ENCODE measurements at regions not wholly inside any gene's neighbourhood (a gene's known extent, or its start where the extent isn't known, plus 50 kb on each side); places are given as distances from the start of the nearest gene placed in this dataset.

DNA sequence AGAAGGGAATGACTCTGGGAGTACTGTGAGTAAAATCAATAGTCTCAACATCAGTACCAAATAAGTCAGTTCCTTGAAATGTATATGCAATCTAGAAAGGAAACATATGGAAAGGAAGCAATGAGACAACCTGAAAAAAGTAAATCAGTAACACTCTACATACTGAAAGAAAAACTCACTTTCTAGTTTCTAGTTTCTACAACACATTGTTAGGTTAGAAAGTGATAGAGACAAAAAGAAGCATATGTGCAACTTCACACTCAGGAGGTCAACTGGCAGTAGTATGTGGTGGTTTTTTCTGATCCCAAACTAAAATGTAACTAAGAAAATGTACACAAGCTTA, 156.5 kb upstream of the SOX6 start:
- H3K4me1 ChIP-seq (ENCODE audit: insufficient read depth, low read length), result peaks cover 6% of the 10 kb centered on the region
- no peaks in the 10 kb centered on the region for H3K36me3 Mint-ChIP-seq (ENCODE audit: low read depth, unreplicated experiment)
- no peak overlapping the region for H3K9ac ChIP-seq (ENCODE audit: low read length)
- H2AFZ ChIP-seq (ENCODE audit: low read depth, low read length), result no peak overlapping the region
- DNase-seq (ENCODE audit: low read depth) (no peak), FAIRE-seq (no peak)
- no peaks in the 10 kb centered on the region for H3K27me3 ChIP-seq (ENCODE audit: insufficient read depth, low read length)
- peaks cover 2% of the 10 kb centered on the region for H3K9me3 Mint-ChIP-seq (ENCODE audit: unreplicated experiment)
- no peak overlapping the region for H3K4me3 Mint-ChIP-seq (ENCODE audit: unreplicated experiment)
- no peak overlapping the region for H3K27ac ChIP-seq (ENCODE audit: low read depth, low read length)
- no peaks in the 10 kb centered on the region for H4K20me1 ChIP-seq (ENCODE audit: insufficient read depth, low read length)
- TF ChIP-seq, protein P1, sequence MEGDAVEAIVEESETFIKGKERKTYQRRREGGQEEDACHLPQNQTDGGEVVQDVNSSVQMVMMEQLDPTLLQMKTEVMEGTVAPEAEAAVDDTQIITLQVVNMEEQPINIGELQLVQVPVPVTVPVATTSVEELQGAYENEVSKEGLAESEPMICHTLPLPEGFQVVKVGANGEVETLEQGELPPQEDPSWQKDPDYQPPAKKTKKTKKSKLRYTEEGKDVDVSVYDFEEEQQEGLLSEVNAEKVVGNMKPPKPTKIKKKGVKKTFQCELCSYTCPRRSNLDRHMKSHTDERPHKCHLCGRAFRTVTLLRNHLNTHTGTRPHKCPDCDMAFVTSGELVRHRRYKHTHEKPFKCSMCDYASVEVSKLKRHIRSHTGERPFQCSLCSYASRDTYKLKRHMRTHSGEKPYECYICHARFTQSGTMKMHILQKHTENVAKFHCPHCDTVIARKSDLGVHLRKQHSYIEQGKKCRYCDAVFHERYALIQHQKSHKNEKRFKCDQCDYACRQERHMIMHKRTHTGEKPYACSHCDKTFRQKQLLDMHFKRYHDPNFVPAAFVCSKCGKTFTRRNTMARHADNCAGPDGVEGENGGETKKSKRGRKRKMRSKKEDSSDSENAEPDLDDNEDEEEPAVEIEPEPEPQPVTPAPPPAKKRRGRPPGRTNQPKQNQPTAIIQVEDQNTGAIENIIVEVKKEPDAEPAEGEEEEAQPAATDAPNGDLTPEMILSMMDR (IDR thresholded peaks at IDR 0.05; ENCODE audit: insufficient read depth, low read depth, low read length), result no peak
- TF ChIP-seq EZH2 (IDR thresholded peaks at IDR 0.05; ENCODE audit: insufficient read depth, low read length), result no peak
- H3K79me2 ChIP-seq (ENCODE audit: insufficient read depth, low read length), result no peaks in the 10 kb centered on the region
- peaks cover 36% of the 10 kb centered on the region for H3K4me1 Mint-ChIP-seq (ENCODE audit: low read depth, unreplicated experiment)
- H3K4me3 ChIP-seq (ENCODE audit: insufficient read depth, low read depth, low read length), result no peak overlapping the region
- no peaks in the 10 kb centered on the region for H3K27me3 Mint-ChIP-seq (ENCODE audit: low read depth, unreplicated experiment)
- H3K36me3 ChIP-seq (ENCODE audit: insufficient read depth, low read length), result no peaks in the 10 kb centered on the region
- H3K9me3 ChIP-seq (ENCODE audit: insufficient read depth, low read depth, low read length), result no peaks in the 10 kb centered on the region
- no peak overlapping the region for H3K4me2 ChIP-seq (ENCODE audit: low read length)
- peak overlapping the region; percentile 49 for H3K27ac Mint-ChIP-seq (ENCODE audit: unreplicated experiment)

DNA sequence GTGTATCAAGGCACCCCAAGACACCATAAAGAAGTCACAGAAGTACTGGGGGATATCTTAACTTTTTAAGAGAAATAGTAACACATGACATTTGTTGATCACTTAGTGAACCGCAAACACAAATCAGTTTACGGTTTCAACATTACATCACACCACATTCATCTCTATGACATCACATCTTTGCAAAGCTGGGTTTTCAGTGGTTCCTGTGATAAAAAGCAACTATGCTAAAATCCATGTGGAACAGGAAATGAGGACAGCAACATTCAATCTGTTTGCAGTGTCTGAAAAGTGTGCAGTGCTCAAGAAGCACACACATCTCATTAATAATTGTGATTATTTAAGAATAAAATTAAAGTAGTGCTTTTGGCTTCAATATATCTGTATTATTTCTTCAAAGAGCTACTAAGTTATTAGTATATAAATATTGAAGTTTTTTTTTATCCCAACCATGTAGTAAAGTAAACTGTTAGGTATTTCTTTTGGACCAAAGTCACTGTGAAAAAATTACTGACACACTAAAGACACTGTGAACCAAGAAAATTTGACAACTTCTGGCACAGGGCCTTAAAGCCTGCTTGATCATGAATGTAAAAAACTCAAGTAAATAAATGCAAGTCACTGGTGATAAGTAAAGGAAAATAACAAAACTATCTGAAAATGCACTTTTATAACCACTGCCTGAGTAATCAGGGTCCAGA, 156.0 kb upstream of the SOX6 start:
- H3K4me3 Mint-ChIP-seq (ENCODE audit: unreplicated experiment), result no peak overlapping the region
- no peak overlapping the region for H3K4me3 ChIP-seq (ENCODE audit: insufficient read depth, low read depth, low read length)
- peaks cover 36% of the 10 kb centered on the region for H3K4me1 Mint-ChIP-seq (ENCODE audit: low read depth, unreplicated experiment)
- TF ChIP-seq, protein P1 (IDR thresholded peaks at IDR 0.05; ENCODE audit: insufficient read depth, low read depth, low read length), result no peak
- TF ChIP-seq EZH2 (IDR thresholded peaks at IDR 0.05; ENCODE audit: insufficient read depth, low read length), result no peak
- H3K36me3 ChIP-seq (ENCODE audit: insufficient read depth, low read length), result no peaks in the 10 kb centered on the region
- peak overlapping the region; percentile 88 for H3K27ac Mint-ChIP-seq (ENCODE audit: unreplicated experiment)
- no peak for FAIRE-seq
- peaks cover 6% of the 10 kb centered on the region for H3K4me1 ChIP-seq (ENCODE audit: insufficient read depth, low read length)
- no peak overlapping the region for H3K9ac ChIP-seq (ENCODE audit: low read length)
- no peaks in the 10 kb centered on the region for H3K79me2 ChIP-seq (ENCODE audit: insufficient read depth, low read length)
- no peak overlapping the region for H3K27ac ChIP-seq (ENCODE audit: low read depth, low read length)
- peak overlapping the region; percentile 44 for H3K4me2 ChIP-seq (ENCODE audit: low read length)
- no peaks in the 10 kb centered on the region for H3K9me3 ChIP-seq (ENCODE audit: insufficient read depth, low read depth, low read length)
- no peak overlapping the region for H2AFZ ChIP-seq (ENCODE audit: low read depth, low read length)
- no peaks in the 10 kb centered on the region for H4K20me1 ChIP-seq (ENCODE audit: insufficient read depth, low read length)
- peaks cover 2% of the 10 kb centered on the region for H3K9me3 Mint-ChIP-seq (ENCODE audit: unreplicated experiment)
- H3K27me3 ChIP-seq (ENCODE audit: insufficient read depth, low read length), result no peaks in the 10 kb centered on the region
- DNase-seq (ENCODE audit: low read depth), result peak; percentile 8
- no peaks in the 10 kb centered on the region for H3K36me3 Mint-ChIP-seq (ENCODE audit: low read depth, unreplicated experiment)
- H3K27me3 Mint-ChIP-seq (ENCODE audit: low read depth, unreplicated experiment), result no peaks in the 10 kb centered on the region

Data from astrocyte (in vitro differentiated cells and primary cell).